ENCODE measurements at regions not wholly inside any gene's neighbourhood (a gene's known extent, or its start where the extent isn't known, plus 50 kb on each side); places are given as distances from the start of the nearest gene placed in this dataset.
A peak's percentile ranks its signal among the peaks of the same experiment; 100 is the strongest.

DNA sequence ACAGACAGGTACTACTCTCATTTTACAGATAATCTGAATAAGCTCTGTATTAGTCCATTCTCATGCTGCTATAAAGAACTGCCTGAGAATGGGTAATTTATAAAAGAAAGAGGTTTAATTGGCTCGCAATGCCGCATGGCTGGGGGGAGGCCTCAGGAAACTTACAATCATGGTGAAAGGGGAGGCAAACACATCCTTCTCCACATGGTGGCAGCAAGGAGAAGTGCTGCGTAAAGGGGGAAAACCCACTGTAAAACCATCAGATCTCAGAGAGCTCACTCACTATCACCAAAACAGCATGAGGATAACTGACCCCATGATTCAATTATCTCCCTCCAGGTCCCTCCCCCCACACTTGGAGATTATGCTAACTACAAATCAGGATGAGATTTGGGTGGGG, 254.4 kb downstream of the KCNE4 start:
- peak; percentile 44 for DNase-seq (ENCODE audit: low spot score)
- no peak for TF ChIP-seq SOX15 (CRISPR knock-in tag; IDR thresholded peaks at IDR 0.05)
- no peak for TF ChIP-seq RELA (CRISPR knock-in tag; IDR thresholded peaks at IDR 0.05; ENCODE audit: borderline replicate concordance)
- TF ChIP-seq, protein P1, sequence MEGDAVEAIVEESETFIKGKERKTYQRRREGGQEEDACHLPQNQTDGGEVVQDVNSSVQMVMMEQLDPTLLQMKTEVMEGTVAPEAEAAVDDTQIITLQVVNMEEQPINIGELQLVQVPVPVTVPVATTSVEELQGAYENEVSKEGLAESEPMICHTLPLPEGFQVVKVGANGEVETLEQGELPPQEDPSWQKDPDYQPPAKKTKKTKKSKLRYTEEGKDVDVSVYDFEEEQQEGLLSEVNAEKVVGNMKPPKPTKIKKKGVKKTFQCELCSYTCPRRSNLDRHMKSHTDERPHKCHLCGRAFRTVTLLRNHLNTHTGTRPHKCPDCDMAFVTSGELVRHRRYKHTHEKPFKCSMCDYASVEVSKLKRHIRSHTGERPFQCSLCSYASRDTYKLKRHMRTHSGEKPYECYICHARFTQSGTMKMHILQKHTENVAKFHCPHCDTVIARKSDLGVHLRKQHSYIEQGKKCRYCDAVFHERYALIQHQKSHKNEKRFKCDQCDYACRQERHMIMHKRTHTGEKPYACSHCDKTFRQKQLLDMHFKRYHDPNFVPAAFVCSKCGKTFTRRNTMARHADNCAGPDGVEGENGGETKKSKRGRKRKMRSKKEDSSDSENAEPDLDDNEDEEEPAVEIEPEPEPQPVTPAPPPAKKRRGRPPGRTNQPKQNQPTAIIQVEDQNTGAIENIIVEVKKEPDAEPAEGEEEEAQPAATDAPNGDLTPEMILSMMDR (IDR thresholded peaks at IDR 0.05): peak; percentile 33; the same call in 1 of the 2 replicates
- Mint-ChIP-seq H3K36me3 (no peaks in the 10 kb centered on the region), H3K27ac (no peak overlapping the region), H3K4me3 (no peak overlapping the region), H3K4me1 (peaks cover 2% of the 10 kb centered on the region; the same call in 1 of the 2 replicates), H3K27me3 (ENCODE audit: low read depth) (peaks cover 2% of the 10 kb centered on the region; the same call in 1 of the 2 replicates), H3K9me3 (no peaks in the 10 kb centered on the region)
- ChIA-PET POLR2A (interaction anchor here (0.5 kb wide), 1 partner anchor 554 kb away, joined by 9 read pairs; no protein-coding TSS in a partner anchor), CTCF (interaction anchor here (0.6 to 1.2 kb wide), 12 partner anchors 9 to 554 kb away, joined by 3 to 12 read pairs (median 3); no protein-coding TSS in a partner anchor)
- peak; percentile 85 for ATAC-seq

- Mint-ChIP-seq H3K27me3 (ENCODE audit: low read depth) (no peaks in the 10 kb centered on the region), H3K4me1 (no peaks in the 10 kb centered on the region), H3K4me3 (no peak overlapping the region), H3K27ac (no peak overlapping the region), H3K9me3 (no peaks in the 10 kb centered on the region), H3K36me3 (no peaks in the 10 kb centered on the region)
- ATAC-seq: no peak
- POLR2A ChIA-PET: no interaction called here
- CTCF ChIA-PET: no interaction called here
- DNase-seq (ENCODE audit: low spot score): no peak
- TF ChIP-seq MYBL2 (CRISPR knock-in tag; IDR thresholded peaks at IDR 0.05) (no peak), TEAD1 (CRISPR knock-in tag; IDR thresholded peaks at IDR 0.05) (no peak), AFF4 (CRISPR knock-in tag; IDR thresholded peaks at IDR 0.05; ENCODE audit: borderline replicate concordance) (no peak), KAT7 (CRISPR knock-in tag; IDR thresholded peaks at IDR 0.05; ENCODE audit: borderline replicate concordance) (no peak), MAX (CRISPR knock-in tag; IDR thresholded peaks at IDR 0.05) (no peak), HMGXB4 (CRISPR knock-in tag; IDR thresholded peaks at IDR 0.05) (no peak), FOXP1 (CRISPR knock-in tag; IDR thresholded peaks at IDR 0.05; ENCODE audit: borderline replicate concordance) (no peak), ZNF396 (CRISPR knock-in tag; IDR thresholded peaks at IDR 0.05; ENCODE audit: borderline replicate concordance) (no peak), ZNF425 (CRISPR knock-in tag; conservative IDR thresholded peaks at IDR 0.05) (no peak)
- TF ChIP-seq, protein P2, sequence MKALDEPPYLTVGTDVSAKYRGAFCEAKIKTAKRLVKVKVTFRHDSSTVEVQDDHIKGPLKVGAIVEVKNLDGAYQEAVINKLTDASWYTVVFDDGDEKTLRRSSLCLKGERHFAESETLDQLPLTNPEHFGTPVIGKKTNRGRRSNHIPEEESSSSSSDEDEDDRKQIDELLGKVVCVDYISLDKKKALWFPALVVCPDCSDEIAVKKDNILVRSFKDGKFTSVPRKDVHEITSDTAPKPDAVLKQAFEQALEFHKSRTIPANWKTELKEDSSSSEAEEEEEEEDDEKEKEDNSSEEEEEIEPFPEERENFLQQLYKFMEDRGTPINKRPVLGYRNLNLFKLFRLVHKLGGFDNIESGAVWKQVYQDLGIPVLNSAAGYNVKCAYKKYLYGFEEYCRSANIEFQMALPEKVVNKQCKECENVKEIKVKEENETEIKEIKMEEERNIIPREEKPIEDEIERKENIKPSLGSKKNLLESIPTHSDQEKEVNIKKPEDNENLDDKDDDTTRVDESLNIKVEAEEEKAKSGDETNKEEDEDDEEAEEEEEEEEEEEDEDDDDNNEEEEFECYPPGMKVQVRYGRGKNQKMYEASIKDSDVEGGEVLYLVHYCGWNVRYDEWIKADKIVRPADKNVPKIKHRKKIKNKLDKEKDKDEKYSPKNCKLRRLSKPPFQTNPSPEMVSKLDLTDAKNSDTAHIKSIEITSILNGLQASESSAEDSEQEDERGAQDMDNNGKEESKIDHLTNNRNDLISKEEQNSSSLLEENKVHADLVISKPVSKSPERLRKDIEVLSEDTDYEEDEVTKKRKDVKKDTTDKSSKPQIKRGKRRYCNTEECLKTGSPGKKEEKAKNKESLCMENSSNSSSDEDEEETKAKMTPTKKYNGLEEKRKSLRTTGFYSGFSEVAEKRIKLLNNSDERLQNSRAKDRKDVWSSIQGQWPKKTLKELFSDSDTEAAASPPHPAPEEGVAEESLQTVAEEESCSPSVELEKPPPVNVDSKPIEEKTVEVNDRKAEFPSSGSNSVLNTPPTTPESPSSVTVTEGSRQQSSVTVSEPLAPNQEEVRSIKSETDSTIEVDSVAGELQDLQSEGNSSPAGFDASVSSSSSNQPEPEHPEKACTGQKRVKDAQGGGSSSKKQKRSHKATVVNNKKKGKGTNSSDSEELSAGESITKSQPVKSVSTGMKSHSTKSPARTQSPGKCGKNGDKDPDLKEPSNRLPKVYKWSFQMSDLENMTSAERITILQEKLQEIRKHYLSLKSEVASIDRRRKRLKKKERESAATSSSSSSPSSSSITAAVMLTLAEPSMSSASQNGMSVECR (CRISPR knock-in tag; IDR thresholded peaks at IDR 0.05; ENCODE audit: borderline replicate concordance): no peak
- TF ChIP-seq, protein P3, sequence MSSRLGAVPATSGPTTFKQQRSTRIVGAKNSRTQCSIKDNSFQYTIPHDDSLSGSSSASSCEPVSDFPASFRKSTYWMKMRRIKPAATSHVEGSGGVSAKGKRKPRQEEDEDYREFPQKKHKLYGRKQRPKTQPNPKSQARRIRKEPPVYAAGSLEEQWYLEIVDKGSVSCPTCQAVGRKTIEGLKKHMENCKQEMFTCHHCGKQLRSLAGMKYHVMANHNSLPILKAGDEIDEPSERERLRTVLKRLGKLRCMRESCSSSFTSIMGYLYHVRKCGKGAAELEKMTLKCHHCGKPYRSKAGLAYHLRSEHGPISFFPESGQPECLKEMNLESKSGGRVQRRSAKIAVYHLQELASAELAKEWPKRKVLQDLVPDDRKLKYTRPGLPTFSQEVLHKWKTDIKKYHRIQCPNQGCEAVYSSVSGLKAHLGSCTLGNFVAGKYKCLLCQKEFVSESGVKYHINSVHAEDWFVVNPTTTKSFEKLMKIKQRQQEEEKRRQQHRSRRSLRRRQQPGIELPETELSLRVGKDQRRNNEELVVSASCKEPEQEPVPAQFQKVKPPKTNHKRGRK (CRISPR knock-in tag; IDR thresholded peaks at IDR 0.05; ENCODE audit: borderline replicate concordance): no peak
Measured at GRCh38 chr2:223311889-223312680, 260.1 kb downstream of the KCNE4 start.
